Activated CD4-positive, alpha-beta memory T cell treated with anti-CD3 and anti-CD28 coated beads for 36 hours (primary cell): ENCODE measurements at regions not wholly inside any gene's neighbourhood (a gene's known extent, or its start where the extent isn't known, plus 50 kb on each side); places are given as distances from the start of the nearest gene placed in this dataset.

Experiments
- CTCF ChIA-PET: fragments of 350-600 bp; sonication (Branson Sonifier 250); formaldehyde crosslinking; loops from one replicate; lab custom pipeline; 2021; ENCODE audit warnings: antibody characterized with exemption, inconsistent platforms; lab: Charles Lee
- POLR2A ChIA-PET: fragments of 350-600 bp; sonication (Branson Sonifier 250); formaldehyde crosslinking; loops from one replicate; lab custom pipeline; 2021; ENCODE audit warnings: antibody characterized with exemption; lab: Charles Lee
- DNase-seq: peaks from one replicate; pipeline ENCODE4 v3.0.0-alpha.2; 2020
- H3K27ac Mint-ChIP-seq: one replicate; pipeline ENCODE4 v1.8.0; 2021; ENCODE audit warnings: mixed read lengths
- H3K27me3 Mint-ChIP-seq: one replicate; pipeline ENCODE4 v1.8.0; 2021; ENCODE audit warnings: mixed read lengths
- H3K36me3 Mint-ChIP-seq: one replicate; pipeline ENCODE4 v1.8.0; 2021; ENCODE audit warnings: mixed read lengths
- H3K4me1 Mint-ChIP-seq: one replicate; pipeline ENCODE4 v1.8.0; 2021; ENCODE audit warnings: low read depth, mixed read lengths
- H3K4me3 Mint-ChIP-seq: one replicate; pipeline ENCODE4 v1.8.0; 2021; ENCODE audit warnings: mild to moderate bottlenecking, mixed read lengths
- H3K9me3 Mint-ChIP-seq: one replicate; pipeline ENCODE4 v1.8.0; 2021; ENCODE audit warnings: mixed read lengths
- intact Hi-C: fragments of 100-400 bp; cut with micrococcal nuclease; formaldehyde crosslinking; loops from one replicate; pipeline ENCODE4 v1.15.1; 2023

GRCh38 chr12:79534029-79534867 is 156.5 kb downstream of the PAWR start:
- intact Hi-C loops = no loop called here
- Mint-ChIP-seq H3K4me3 (no peak overlapping the region), H3K9me3 (no peaks in the 10 kb centered on the region), H3K36me3 (no peaks in the 10 kb centered on the region), H3K27ac (no peak overlapping the region), H3K27me3 (no peaks in the 10 kb centered on the region), H3K4me1 (no peaks in the 10 kb centered on the region)
- CTCF ChIA-PET = no interaction called here
- POLR2A ChIA-PET = no interaction called here
- DNase-seq = no peak

DNA sequence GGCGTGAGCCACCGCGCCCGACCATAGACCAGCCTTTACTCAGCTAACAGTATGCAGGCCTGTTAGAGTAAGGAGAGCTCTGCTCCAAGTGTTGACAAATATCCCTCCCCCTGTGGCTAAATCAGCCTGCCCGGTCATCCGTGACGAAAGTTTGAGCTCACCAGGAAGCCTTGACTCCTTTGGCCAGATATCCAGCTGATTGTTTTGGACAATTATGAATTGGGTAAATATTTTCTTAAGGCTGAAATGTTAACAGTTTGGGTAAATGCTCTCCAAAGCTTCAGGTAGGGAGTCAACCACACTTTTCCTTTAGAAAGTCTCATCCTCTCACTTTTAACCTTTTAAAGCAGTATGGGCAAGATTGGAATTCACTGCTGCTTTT is 157.9 kb downstream of the PAWR start:
- H3K9me3 Mint-ChIP-seq = no peaks in the 10 kb centered on the region
- no peak overlapping the region for H3K4me3 Mint-ChIP-seq
- no peaks in the 10 kb centered on the region for H3K36me3 Mint-ChIP-seq
- intact Hi-C loops = no loop called here
- no peak overlapping the region for H3K27ac Mint-ChIP-seq
- H3K4me1 Mint-ChIP-seq = no peaks in the 10 kb centered on the region
- H3K27me3 Mint-ChIP-seq = no peaks in the 10 kb centered on the region
- POLR2A ChIA-PET = no interaction called here
- CTCF ChIA-PET = no interaction called here
- no peak for DNase-seq

- ChIA-PET POLR2A (no interaction called here), CTCF (interaction anchor here (1.6 kb wide), 1 partner anchor 16 kb away, joined by 4 read pairs; no protein-coding TSS in a partner anchor)
- no peak for DNase-seq
- H3K9me3 Mint-ChIP-seq = no peaks in the 10 kb centered on the region
- no peaks in the 10 kb centered on the region for H3K4me1 Mint-ChIP-seq
- no peaks in the 10 kb centered on the region for H3K27me3 Mint-ChIP-seq
- H3K4me3 Mint-ChIP-seq = no peak overlapping the region
- no peak overlapping the region for H3K27ac Mint-ChIP-seq
- intact Hi-C loops = no loop called here
- no peaks in the 10 kb centered on the region for H3K36me3 Mint-ChIP-seq
These were observed 159.2 kb downstream of the PAWR start for GRCh38 chr12:79531518-79531917.

- no peaks in the 10 kb centered on the region for H3K4me1 Mint-ChIP-seq
- POLR2A ChIA-PET = no interaction called here
These were observed 163.3 kb downstream of the PAWR start for GRCh38 chr12:79527473-79527872.

DNA sequence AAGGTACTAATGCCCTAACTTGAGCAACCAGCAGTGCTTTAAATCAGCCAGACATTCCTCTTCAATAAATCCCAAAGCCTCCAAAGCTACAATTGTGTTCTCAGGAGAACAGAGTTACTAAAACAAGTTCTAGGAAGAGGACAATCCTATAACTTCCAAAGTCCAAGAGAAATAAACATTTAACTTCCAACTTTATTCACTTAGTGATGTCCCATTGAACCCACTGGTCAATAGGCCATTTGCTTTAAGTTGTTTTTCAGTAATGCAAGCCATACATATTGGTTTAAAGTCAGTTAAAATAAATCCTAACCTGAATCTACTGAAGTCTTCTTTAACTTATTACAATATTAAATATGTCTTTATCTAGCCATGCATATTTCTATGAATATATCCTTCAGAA is 165.4 kb downstream of the PAWR start:
- intact Hi-C loops = no loop called here
- DNase-seq = no peak
- H3K36me3 Mint-ChIP-seq = no peaks in the 10 kb centered on the region
- no peaks in the 10 kb centered on the region for H3K9me3 Mint-ChIP-seq
- ChIA-PET POLR2A (no interaction called here), CTCF (no interaction called here)
- H3K27ac Mint-ChIP-seq = no peak overlapping the region
- H3K27me3 Mint-ChIP-seq = peaks cover 2% of the 10 kb centered on the region
- H3K4me1 Mint-ChIP-seq = no peaks in the 10 kb centered on the region
- no peak overlapping the region for H3K4me3 Mint-ChIP-seq

More at GRCh38 chr12:79527473-79527872, 163.3 kb downstream of the PAWR start:
- DNase-seq = no peak
- no peaks in the 10 kb centered on the region for H3K36me3 Mint-ChIP-seq
- intact Hi-C loops = no loop called here
- no peaks in the 10 kb centered on the region for H3K9me3 Mint-ChIP-seq
- no peak overlapping the region for H3K27ac Mint-ChIP-seq
- CTCF ChIA-PET = no interaction called here
- no peak overlapping the region for H3K4me3 Mint-ChIP-seq
- peaks cover 2% of the 10 kb centered on the region for H3K27me3 Mint-ChIP-seq

- H3K4me1 Mint-ChIP-seq = no peaks in the 10 kb centered on the region
- H3K27me3 Mint-ChIP-seq = peaks cover 2% of the 10 kb centered on the region
- no peak for DNase-seq
- H3K9me3 Mint-ChIP-seq = no peaks in the 10 kb centered on the region
- H3K36me3 Mint-ChIP-seq = no peaks in the 10 kb centered on the region
- ChIA-PET POLR2A (no interaction called here), CTCF (no interaction called here)
- no peak overlapping the region for H3K4me3 Mint-ChIP-seq
- H3K27ac Mint-ChIP-seq = no peak overlapping the region
- intact Hi-C loops = no loop called here
These were observed 166.1 kb downstream of the PAWR start for GRCh38 chr12:79524507-79525148.

- no peaks in the 10 kb centered on the region for H3K9me3 Mint-ChIP-seq
- DNase-seq = no peak
- H3K27ac Mint-ChIP-seq = no peak overlapping the region
- intact Hi-C loops = no loop called here
- peaks cover 2% of the 10 kb centered on the region for H3K27me3 Mint-ChIP-seq
- CTCF ChIA-PET = no interaction called here
- POLR2A ChIA-PET = no interaction called here
- H3K4me1 Mint-ChIP-seq = no peaks in the 10 kb centered on the region
- H3K4me3 Mint-ChIP-seq = no peak overlapping the region
- no peaks in the 10 kb centered on the region for H3K36me3 Mint-ChIP-seq
These were observed 167.8 kb downstream of the PAWR start for GRCh38 chr12:79522989-79523386.

- no peak for DNase-seq
- Mint-ChIP-seq H3K4me3 (no peak overlapping the region), H3K9me3 (no peaks in the 10 kb centered on the region), H3K4me1 (no peaks in the 10 kb centered on the region), H3K36me3 (no peaks in the 10 kb centered on the region), H3K27ac (no peak overlapping the region), H3K27me3 (peaks cover 2% of the 10 kb centered on the region)
- ChIA-PET CTCF (no interaction called here), POLR2A (no interaction called here)
- intact Hi-C loops = no loop called here
These were observed 168.3 kb downstream of the PAWR start for GRCh38 chr12:79522257-79522988.

DNA sequence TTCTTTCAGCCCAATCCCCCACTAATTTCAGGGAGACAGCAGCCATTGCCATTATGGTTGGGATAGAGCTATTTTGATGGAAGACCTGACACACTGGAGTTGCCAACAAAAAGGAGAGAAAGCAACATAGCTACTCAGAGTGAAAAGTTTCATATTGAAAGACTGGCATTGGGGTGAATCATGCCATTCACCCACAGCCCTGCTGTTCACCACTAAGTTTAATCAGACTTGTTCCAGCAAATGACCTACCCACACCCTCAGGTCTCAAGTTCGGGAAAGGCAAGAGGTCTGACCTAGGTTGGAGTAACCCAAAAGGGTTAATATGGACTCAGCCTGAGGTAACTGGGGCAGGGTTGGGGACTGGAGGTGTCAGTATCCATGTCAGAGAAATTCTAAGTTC is 169.2 kb downstream of the PAWR start:
- no peaks in the 10 kb centered on the region for H3K9me3 Mint-ChIP-seq
- H3K27ac Mint-ChIP-seq = no peak overlapping the region
- no peak overlapping the region for H3K4me3 Mint-ChIP-seq
- POLR2A ChIA-PET = no interaction called here
- CTCF ChIA-PET = no interaction called here
- H3K4me1 Mint-ChIP-seq = no peaks in the 10 kb centered on the region
- no peak for DNase-seq
- H3K36me3 Mint-ChIP-seq = no peaks in the 10 kb centered on the region
- intact Hi-C loops = no loop called here
- H3K27me3 Mint-ChIP-seq = peaks cover 2% of the 10 kb centered on the region

- intact Hi-C loops = no loop called here
- POLR2A ChIA-PET = no interaction called here
- H3K9me3 Mint-ChIP-seq = peaks cover 13% of the 10 kb centered on the region
- no peaks in the 10 kb centered on the region for H3K4me1 Mint-ChIP-seq
- H3K27me3 Mint-ChIP-seq = no peaks in the 10 kb centered on the region
- no peak for DNase-seq
- CTCF ChIA-PET = no interaction called here
- no peak overlapping the region for H3K4me3 Mint-ChIP-seq
- H3K27ac Mint-ChIP-seq = no peak overlapping the region
- no peaks in the 10 kb centered on the region for H3K36me3 Mint-ChIP-seq
These were observed 173.4 kb downstream of the PAWR start for GRCh38 chr12:79517363-79517762.

GRCh38 chr12:79515530-79515935 is 175.2 kb downstream of the PAWR start:
- no peak overlapping the region for H3K4me3 Mint-ChIP-seq
- POLR2A ChIA-PET = no interaction called here
- peaks cover 13% of the 10 kb centered on the region for H3K9me3 Mint-ChIP-seq
- H3K27me3 Mint-ChIP-seq = no peaks in the 10 kb centered on the region
- no peak for DNase-seq
- intact Hi-C loops = no loop called here
- CTCF ChIA-PET = no interaction called here
- no peaks in the 10 kb centered on the region for H3K4me1 Mint-ChIP-seq
- no peak overlapping the region for H3K27ac Mint-ChIP-seq
- no peaks in the 10 kb centered on the region for H3K36me3 Mint-ChIP-seq

- Mint-ChIP-seq H3K27me3 (no peaks in the 10 kb centered on the region), H3K4me1 (no peaks in the 10 kb centered on the region), H3K9me3 (peaks cover 13% of the 10 kb centered on the region), H3K36me3 (no peaks in the 10 kb centered on the region), H3K4me3 (no peak overlapping the region), H3K27ac (no peak overlapping the region)
- DNase-seq = no peak
- intact Hi-C loops = no loop called here
- ChIA-PET CTCF (no interaction called here), POLR2A (no interaction called here)
These were observed 175.8 kb downstream of the PAWR start for GRCh38 chr12:79514730-79515529.
